MG63 (cell line): ENCODE measurements at regions not wholly inside any gene's neighbourhood (a gene's known extent, or its start where the extent isn't known, plus 50 kb on each side); places are given as distances from the start of the nearest gene placed in this dataset.
"Not testable (repeated sequence)": the region's sequence is repeated elsewhere in the genome, so short reads cannot be mapped to it uniquely, and the experiment has no call there.

ENCODE experiments used
- DNase-seq: peaks from one replicate; pipeline ENCODE4 v3.0.0-alpha.2; 2020
- H3K27me3 ChIP-seq: fragments of 250-450 bp; sonication (Bioruptor Pico); 2 replicates; pipeline ENCODE4 v1.5.1; 2020; ENCODE audit warnings: mild to moderate bottlenecking, moderate library complexity
- H3K36me3 ChIP-seq: fragments of 250-450 bp; sonication (Bioruptor Pico); 2 replicates; pipeline ENCODE4 v1.5.1; 2020; ENCODE audit warnings: mild to moderate bottlenecking, moderate library complexity
- H3K4me3 ChIP-seq: fragments of 250-450 bp; sonication (Bioruptor Pico); 2 replicates; pipeline ENCODE4 v1.5.1; 2020; ENCODE audit warnings: mild to moderate bottlenecking, moderate library complexity
- H3K9me3 ChIP-seq: fragments of 250-450 bp; sonication (Bioruptor Pico); 2 replicates; pipeline ENCODE4 v1.5.1; 2020; ENCODE audit warnings: mild to moderate bottlenecking, moderate library complexity

- H3K27me3 ChIP-seq = no peaks in the 10 kb centered on the region
- no peaks in the 10 kb centered on the region for H3K36me3 ChIP-seq
- H3K9me3 ChIP-seq = no peaks in the 10 kb centered on the region
- H3K4me3 ChIP-seq = no peak overlapping the region
- no peak for DNase-seq
These were observed 283.2 kb downstream of the DMAC1 start for GRCh38 chr9:7516376-7516775.

- no peak for DNase-seq
- Histone ChIP-seq H3K9me3 (no peaks in the 10 kb centered on the region), H3K36me3 (no peaks in the 10 kb centered on the region), H3K4me3 (no peak overlapping the region), H3K27me3 (no peaks in the 10 kb centered on the region)
These were observed 289.4 kb downstream of the DMAC1 start for GRCh38 chr9:7510199-7510598.

- no peaks in the 10 kb centered on the region for H3K27me3 ChIP-seq
- no peak for DNase-seq
These were observed 289.9 kb downstream of the DMAC1 start for GRCh38 chr9:7509576-7510145.

GRCh38 chr9:7508516-7508915, 291.1 kb downstream of the DMAC1 start:
- Histone ChIP-seq H3K27me3 (no peaks in the 10 kb centered on the region), H3K36me3 (no peaks in the 10 kb centered on the region), H3K9me3 (no peaks in the 10 kb centered on the region), H3K4me3 (no peak overlapping the region)
- DNase-seq = no peak

More at GRCh38 chr9:7509576-7510145, 289.9 kb downstream of the DMAC1 start:
- Histone ChIP-seq H3K36me3 (no peaks in the 10 kb centered on the region), H3K4me3 (no peak overlapping the region), H3K9me3 (no peaks in the 10 kb centered on the region)

- DNase-seq = no peak
- H3K27me3 ChIP-seq = no peaks in the 10 kb centered on the region
- H3K36me3 ChIP-seq = no peaks in the 10 kb centered on the region
- no peaks in the 10 kb centered on the region for H3K9me3 ChIP-seq
- no peak overlapping the region for H3K4me3 ChIP-seq
These were observed 291.9 kb downstream of the DMAC1 start for GRCh38 chr9:7507566-7508270.

GRCh38 chr9:7507026-7507425, 292.6 kb downstream of the DMAC1 start:
- Histone ChIP-seq H3K9me3 (no peaks in the 10 kb centered on the region), H3K36me3 (no peaks in the 10 kb centered on the region)

GRCh38 chr9:7500521-7500920, 299.1 kb downstream of the DMAC1 start:
- H3K27me3 ChIP-seq = no peaks in the 10 kb centered on the region
- H3K36me3 ChIP-seq = no peaks in the 10 kb centered on the region
- no peaks in the 10 kb centered on the region for H3K9me3 ChIP-seq
- H3K4me3 ChIP-seq = no peak overlapping the region
- no peak for DNase-seq

More at GRCh38 chr9:7507026-7507425, 292.6 kb downstream of the DMAC1 start:
- Histone ChIP-seq H3K4me3 (no peak overlapping the region), H3K27me3 (no peaks in the 10 kb centered on the region)
- DNase-seq = no peak

- Histone ChIP-seq H3K9me3 (no peaks in the 10 kb centered on the region), H3K36me3 (no peaks in the 10 kb centered on the region), H3K4me3 (no peak overlapping the region), H3K27me3 (no peaks in the 10 kb centered on the region)
- DNase-seq = no peak
These were observed 307.9 kb downstream of the DMAC1 start for GRCh38 chr9:7491641-7492040.

- Histone ChIP-seq H3K27me3 (no peaks in the 10 kb centered on the region), H3K36me3 (no peaks in the 10 kb centered on the region), H3K4me3 (no peak overlapping the region), H3K9me3 (no peaks in the 10 kb centered on the region)
- no peak for DNase-seq
These were observed 309.1 kb downstream of the DMAC1 start for GRCh38 chr9:7490317-7491108.

GRCh38 chr9:7489036-7489435, 310.5 kb downstream of the DMAC1 start:
- Histone ChIP-seq H3K9me3 (no peaks in the 10 kb centered on the region), H3K4me3 (no peak overlapping the region), H3K36me3 (no peaks in the 10 kb centered on the region), H3K27me3 (no peaks in the 10 kb centered on the region)
- no peak for DNase-seq

GRCh38 chr9:7484014-7484413, 315.6 kb downstream of the DMAC1 start:
- not testable (repeated sequence) for H3K9me3 ChIP-seq, H3K4me3 ChIP-seq, H3K27me3 ChIP-seq, H3K36me3 ChIP-seq, DNase-seq

- no peak for DNase-seq
- no peaks in the 10 kb centered on the region for H3K36me3 ChIP-seq
These were observed 318.0 kb downstream of the DMAC1 start for GRCh38 chr9:7481570-7481969.

GRCh38 chr9:7479300-7479699, 320.3 kb downstream of the DMAC1 start:
- Histone ChIP-seq H3K27me3 (no peaks in the 10 kb centered on the region), H3K36me3 (no peaks in the 10 kb centered on the region), H3K9me3 (no peaks in the 10 kb centered on the region), H3K4me3 (no peak overlapping the region)
- no peak for DNase-seq

More at GRCh38 chr9:7481570-7481969, 318.0 kb downstream of the DMAC1 start:
- H3K27me3 ChIP-seq = no peaks in the 10 kb centered on the region
- no peak overlapping the region for H3K4me3 ChIP-seq
- H3K9me3 ChIP-seq = no peaks in the 10 kb centered on the region

GRCh38 chr9:7478646-7479045, 320.9 kb downstream of the DMAC1 start:
- Histone ChIP-seq H3K9me3 (no peaks in the 10 kb centered on the region), H3K36me3 (no peaks in the 10 kb centered on the region), H3K27me3 (no peaks in the 10 kb centered on the region), H3K4me3 (no peak overlapping the region)
- DNase-seq = no peak

GRCh38 chr9:7467186-7467585, 332.4 kb downstream of the DMAC1 start:
- H3K4me3 ChIP-seq = no peak overlapping the region
- no peak for DNase-seq
- no peaks in the 10 kb centered on the region for H3K27me3 ChIP-seq
- H3K9me3 ChIP-seq = no peaks in the 10 kb centered on the region
- H3K36me3 ChIP-seq = no peaks in the 10 kb centered on the region

GRCh38 chr9:7461791-7462190, 337.8 kb downstream of the DMAC1 start:
- Histone ChIP-seq H3K9me3 (no peaks in the 10 kb centered on the region), H3K36me3 (no peaks in the 10 kb centered on the region), H3K27me3 (no peaks in the 10 kb centered on the region), H3K4me3 (no peak overlapping the region)
- DNase-seq = no peak

- no peak overlapping the region for H3K4me3 ChIP-seq
These were observed 342.6 kb downstream of the DMAC1 start for GRCh38 chr9:7456793-7457530.

More at GRCh38 chr9:7456793-7457530, 342.6 kb downstream of the DMAC1 start:
- H3K9me3 ChIP-seq = no peaks in the 10 kb centered on the region
- no peaks in the 10 kb centered on the region for H3K36me3 ChIP-seq
- DNase-seq = no peak
- no peaks in the 10 kb centered on the region for H3K27me3 ChIP-seq
